Esophagus muscularis mucosa (tissue), 4 donors: ENCODE measurements at regions not wholly inside any gene's neighbourhood (a gene's known extent, or its start where the extent isn't known, plus 50 kb on each side); places are given as distances from the start of the nearest gene placed in this dataset.

Source experiments
- DNase-seq: peaks from one replicate; pipeline ENCODE4 v3.0.0-alpha.2; 2017; ENCODE audit errors: extremely low spot score
- H3K27ac ChIP-seq, 4 donors: fragments of 200-600 bp; sonication (generic); replicated peaks in 1 of 4; 1 replicate in 3 of 4; 2 replicates in 1 of 4; pipeline ENCODE4 v1.5.1; 2016 to 2019; ENCODE audit warnings: mild to moderate bottlenecking in 1 of 4
- H3K27me3 ChIP-seq, 4 donors: fragments of 200-600 bp; sonication (generic); one replicate each; pipeline versions ENCODE4 v1.5.1 to v1.6.0; 2016 to 2019
- H3K36me3 ChIP-seq, 4 donors: fragments of 200-600 bp; sonication (generic); one replicate each; pipeline ENCODE4 v1.5.1; 2016 to 2019
- H3K4me1 ChIP-seq, 4 donors: fragments of 200-600 bp; sonication (generic); one replicate each; pipeline ENCODE4 v1.5.1; 2016 to 2019
- H3K4me3 ChIP-seq, 4 donors: fragments of 200-600 bp; sonication (generic); 1 replicate in 2 of 4; 2 replicates in 2 of 4; pipeline ENCODE4 v1.5.1; 2016 to 2019; ENCODE audit warnings: mild to moderate bottlenecking in 4 of 4, moderate library complexity in 1 of 4
- H3K9me3 ChIP-seq, 4 donors: fragments of 200-600 bp; sonication (generic); 1 replicate in 3 of 4; 2 replicates in 1 of 4; pipeline ENCODE4 v1.5.1; 2016 to 2019
- EP300 ChIP-seq: sonication (generic); formaldehyde crosslinking; IDR thresholded peaks from one replicate; pipeline ENCODE4 v1.6.1; 2017; ENCODE audit warnings: antibody characterized with exemption
- POLR2A ChIP-seq: fragments of 450-650 bp; IDR thresholded peaks from one replicate; pipeline ENCODE4 v1.6.1; 2017; ENCODE audit warnings: antibody characterized with exemption, moderate library complexity, mild to moderate bottlenecking, low read depth
- POLR2AphosphoS5 ChIP-seq, 2 donors: sonication (generic); formaldehyde crosslinking; IDR thresholded peaks; one replicate each; pipeline ENCODE4 v1.6.1; 2017; ENCODE audit warnings: antibody characterized with exemption in 2 of 2
- WGBS: methylation state at CpG from one replicate; pipeline ENCODE4 v1.1.5; 2018; 5-methylcytosine and 5-hydroxymethylcytosine counted together
- intact Hi-C: fragments of 100-400 bp; cut with DNase I; formaldehyde crosslinking; loops from one replicate; pipeline ENCODE4 v1.15.1; 2023
- TF ChIP-seq, protein P1 (sequence below), 3 experiments: fragments of 200-600 bp in 2 of 3; fragments of 450-650 bp in 1 of 3; sonication (generic) in 2 of 3; IDR thresholded peaks; one replicate each; pipeline ENCODE4 v1.5.1; 2017 to 2019; ENCODE audit warnings: antibody characterized with exemption in 3 of 3, mild to moderate bottlenecking in 2 of 3, moderate library complexity in 1 of 3

- H3K27me3 ChIP-seq = no peaks in the 10 kb centered on the region
- H3K27ac ChIP-seq = no peak overlapping the region
- TF ChIP-seq EP300 = no peak
- TF ChIP-seq POLR2A = no peak
- TF ChIP-seq POLR2AphosphoS5 (IDR thresholded peaks at IDR 0.05) = no peak
- TF ChIP-seq, protein P1, sequence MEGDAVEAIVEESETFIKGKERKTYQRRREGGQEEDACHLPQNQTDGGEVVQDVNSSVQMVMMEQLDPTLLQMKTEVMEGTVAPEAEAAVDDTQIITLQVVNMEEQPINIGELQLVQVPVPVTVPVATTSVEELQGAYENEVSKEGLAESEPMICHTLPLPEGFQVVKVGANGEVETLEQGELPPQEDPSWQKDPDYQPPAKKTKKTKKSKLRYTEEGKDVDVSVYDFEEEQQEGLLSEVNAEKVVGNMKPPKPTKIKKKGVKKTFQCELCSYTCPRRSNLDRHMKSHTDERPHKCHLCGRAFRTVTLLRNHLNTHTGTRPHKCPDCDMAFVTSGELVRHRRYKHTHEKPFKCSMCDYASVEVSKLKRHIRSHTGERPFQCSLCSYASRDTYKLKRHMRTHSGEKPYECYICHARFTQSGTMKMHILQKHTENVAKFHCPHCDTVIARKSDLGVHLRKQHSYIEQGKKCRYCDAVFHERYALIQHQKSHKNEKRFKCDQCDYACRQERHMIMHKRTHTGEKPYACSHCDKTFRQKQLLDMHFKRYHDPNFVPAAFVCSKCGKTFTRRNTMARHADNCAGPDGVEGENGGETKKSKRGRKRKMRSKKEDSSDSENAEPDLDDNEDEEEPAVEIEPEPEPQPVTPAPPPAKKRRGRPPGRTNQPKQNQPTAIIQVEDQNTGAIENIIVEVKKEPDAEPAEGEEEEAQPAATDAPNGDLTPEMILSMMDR (IDR thresholded peaks at IDR 0.05) = no peak
- H3K9me3 ChIP-seq = no peaks in the 10 kb centered on the region
- no peak overlapping the region for H3K4me3 ChIP-seq
- H3K36me3 ChIP-seq = no peaks in the 10 kb centered on the region
- intact Hi-C loops = no loop called here
- no peaks in the 10 kb centered on the region for H3K4me1 ChIP-seq
- no peak for DNase-seq
- WGBS = 86% methylated on average over 1 of the region's 1 CpG
Observed at GRCh38 chr6:54768494-54768893, 78.1 kb upstream of the FAM83B start.

DNA sequence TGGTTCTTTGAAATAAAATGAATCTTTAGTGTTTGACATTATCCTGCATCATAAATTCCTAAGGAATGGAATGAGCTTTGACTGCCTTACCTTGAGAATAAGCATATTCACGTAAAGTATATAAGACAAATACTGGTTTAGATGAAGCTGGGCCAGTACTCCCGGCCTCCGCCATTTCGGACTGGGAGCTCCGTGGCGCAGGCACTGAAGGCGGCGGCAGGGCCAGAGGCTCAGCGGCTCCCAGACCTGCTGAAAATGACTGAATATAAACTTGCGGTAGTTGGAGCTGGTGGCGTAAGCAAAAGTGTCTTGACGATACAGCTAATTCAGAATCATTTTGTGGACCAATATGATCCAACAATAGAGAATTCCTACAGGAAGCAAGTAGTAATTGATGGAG, 76.2 kb upstream of the FAM83B start:
- Histone ChIP-seq H3K27me3 (no peaks in the 10 kb centered on the region), H3K27ac (no peak overlapping the region), H3K9me3 (no peaks in the 10 kb centered on the region), H3K4me1 (no peaks in the 10 kb centered on the region), H3K36me3 (no peaks in the 10 kb centered on the region), H3K4me3 (no peak overlapping the region)
- WGBS = 96% methylated on average over 12 of the region's 12 CpGs
- intact Hi-C loops = no loop called here
- TF ChIP-seq POLR2A = no peak
- TF ChIP-seq, protein P1 (IDR thresholded peaks at IDR 0.05) = no peak
- no peak for TF ChIP-seq POLR2AphosphoS5 (IDR thresholded peaks at IDR 0.05)
- no peak for TF ChIP-seq EP300
- DNase-seq = no peak

GRCh38 chr6:54771968-54772367, 74.6 kb upstream of the FAM83B start:
- intact Hi-C loops = no loop called here
- no peak for TF ChIP-seq POLR2A
- TF ChIP-seq, protein P1 (IDR thresholded peaks at IDR 0.05) = no peak
- Histone ChIP-seq H3K27ac (no peak overlapping the region), H3K9me3 (no peaks in the 10 kb centered on the region), H3K36me3 (no peaks in the 10 kb centered on the region), H3K4me1 (no peaks in the 10 kb centered on the region), H3K4me3 (no peak overlapping the region), H3K27me3 (no peaks in the 10 kb centered on the region)
- DNase-seq = no peak
- WGBS = 84% methylated on average over 3 of the region's 3 CpGs

DNA sequence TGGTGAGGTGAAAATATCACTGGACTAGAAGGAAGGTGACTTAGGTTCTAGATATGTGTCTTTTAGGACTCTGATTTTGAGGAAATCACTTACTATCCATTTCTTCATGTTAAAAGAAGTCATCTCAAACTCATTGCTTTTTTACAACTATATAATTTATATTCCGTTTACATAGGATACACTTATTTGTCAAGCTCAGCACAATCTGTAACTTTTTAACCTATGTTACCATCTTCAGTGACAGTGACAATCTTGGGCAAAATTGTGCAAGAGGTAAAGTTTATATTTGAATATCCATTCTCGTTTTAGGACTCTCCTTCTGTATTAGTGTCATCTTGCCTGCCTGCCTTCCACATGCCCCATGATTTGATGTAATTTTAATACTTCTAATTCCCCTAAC, 74.0 kb upstream of the FAM83B start:
- intact Hi-C loops = no loop called here
- no peaks in the 10 kb centered on the region for H3K36me3 ChIP-seq
- no peaks in the 10 kb centered on the region for H3K9me3 ChIP-seq
- DNase-seq = no peak
- no peak overlapping the region for H3K27ac ChIP-seq
- H3K4me1 ChIP-seq = no peaks in the 10 kb centered on the region
- no peak overlapping the region for H3K4me3 ChIP-seq
- WGBS = 79% methylated on average over 2 of the region's 2 CpGs
- TF ChIP-seq, protein P1 (IDR thresholded peaks at IDR 0.05) = no peak
- TF ChIP-seq EP300 (no peak), POLR2A (no peak), POLR2AphosphoS5 (IDR thresholded peaks at IDR 0.05) (no peak)
- no peaks in the 10 kb centered on the region for H3K27me3 ChIP-seq

DNA sequence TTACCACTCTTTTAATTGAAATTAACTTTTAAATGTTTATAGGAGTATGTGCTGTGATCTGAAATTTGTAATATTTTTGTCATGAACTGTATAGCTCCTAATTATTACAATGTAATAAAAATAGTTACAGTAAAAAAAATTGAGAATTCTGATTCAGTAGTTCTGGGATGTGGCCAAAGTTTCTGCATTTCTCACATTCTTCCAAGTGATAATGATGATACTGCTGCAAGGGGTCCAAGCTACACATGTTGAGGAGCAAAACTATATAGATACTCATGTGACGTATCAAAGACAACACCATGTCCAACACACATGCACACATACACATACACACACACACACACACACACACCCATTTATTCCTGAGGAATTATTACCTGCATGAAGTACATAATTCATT, 71.0 kb upstream of the FAM83B start:
- 88% methylated on average over 1 of the region's 1 CpG for WGBS
- Histone ChIP-seq H3K4me1 (no peaks in the 10 kb centered on the region), H3K27ac (no peak overlapping the region), H3K9me3 (no peaks in the 10 kb centered on the region), H3K4me3 (no peak overlapping the region), H3K36me3 (no peaks in the 10 kb centered on the region), H3K27me3 (no peaks in the 10 kb centered on the region)
- DNase-seq = no peak
- intact Hi-C loops = no loop called here
- TF ChIP-seq POLR2A = no peak
- TF ChIP-seq, protein P1 (IDR thresholded peaks at IDR 0.05) = no peak
- TF ChIP-seq EP300 = no peak
- TF ChIP-seq POLR2AphosphoS5 (IDR thresholded peaks at IDR 0.05) = no peak
